Parathyroid adenoma (tissue), 2 donors: ENCODE measurements at regions not wholly inside any gene's neighbourhood (a gene's known extent, or its start where the extent isn't known, plus 50 kb on each side); places are given as distances from the start of the nearest gene placed in this dataset.

Source experiments
- H2AFZ ChIP-seq: fragments of 300-600 bp; sonication (generic); one replicate; pipeline ENCODE4 v1.7.0; 2017; ENCODE audit warnings: antibody characterized with exemption, mild to moderate bottlenecking
- H3K27ac ChIP-seq: fragments of 300-600 bp; sonication (generic); one replicate; pipeline ENCODE4 v1.7.0; 2017
- H3K27me3 ChIP-seq: fragments of 300-600 bp; sonication (generic); one replicate; pipeline ENCODE4 v1.7.0; 2017; ENCODE audit warnings: low read length; ENCODE audit not compliant: control insufficient read depth, insufficient read depth
- H3K36me3 ChIP-seq: fragments of 300-600 bp; sonication (generic); one replicate; pipeline ENCODE4 v1.7.0; 2017; ENCODE audit warnings: low read length; ENCODE audit not compliant: control insufficient read depth, insufficient read depth
- H3K4me1 ChIP-seq: fragments of 300-600 bp; sonication (generic); one replicate; pipeline ENCODE4 v1.7.0; 2017; ENCODE audit warnings: control low read depth
- H3K4me2 ChIP-seq: fragments of 300-600 bp; sonication (generic); one replicate; pipeline ENCODE4 v1.7.0; 2017; ENCODE audit warnings: low read length
- H3K4me3 ChIP-seq: fragments of 300-600 bp; sonication (generic); one replicate; pipeline ENCODE4 v1.7.0; 2017; ENCODE audit warnings: low read depth, low read length
- H3K79me2 ChIP-seq: fragments of 300-600 bp; sonication (generic); one replicate; pipeline ENCODE4 v1.7.0; 2017; ENCODE audit warnings: control low read depth
- H3K9ac ChIP-seq: fragments of 300-600 bp; sonication (generic); one replicate; pipeline ENCODE4 v1.7.0; 2017; ENCODE audit warnings: mild to moderate bottlenecking
- H3K9me3 ChIP-seq: fragments of 300-600 bp; sonication (generic); one replicate; pipeline ENCODE4 v1.7.0; 2017; ENCODE audit warnings: low read length; ENCODE audit not compliant: control insufficient read depth
- TF ChIP-seq, protein P1 (sequence below): fragments of 300-600 bp; sonication (generic); IDR thresholded peaks from one replicate; pipeline ENCODE4 v1.7.0; 2017; ENCODE audit warnings: antibody characterized with exemption, mild to moderate bottlenecking
- donor health status: primary hyperparathyroidism.

DNA sequence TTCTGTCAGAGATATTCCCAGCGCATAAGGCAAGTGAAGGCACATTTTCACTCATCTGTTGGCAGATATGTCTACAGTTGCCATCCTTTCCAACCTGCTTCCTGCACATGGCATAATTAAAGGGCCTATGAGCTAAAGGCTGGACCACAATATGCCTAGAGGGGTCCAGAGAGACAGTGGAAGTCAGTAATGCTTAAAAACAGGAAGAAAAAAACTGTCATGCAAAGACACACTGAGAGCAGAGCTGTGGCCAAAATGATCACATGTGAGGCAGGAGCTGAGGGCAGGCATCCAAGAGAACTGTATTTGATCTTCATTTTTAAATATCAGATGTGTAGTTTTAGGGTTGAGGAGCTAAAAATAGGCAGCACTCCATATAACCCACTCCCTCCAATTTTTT, 125.0 kb upstream of the BACH2 start:
- Histone ChIP-seq H3K4me3 (no peak overlapping the region), H3K79me2 (no peaks in the 10 kb centered on the region), H2AFZ (no peak overlapping the region), H3K9me3 (no peaks in the 10 kb centered on the region), H3K27ac (no peak overlapping the region), H3K4me2 (no peak overlapping the region), H3K9ac (no peak overlapping the region), H3K4me1 (no peaks in the 10 kb centered on the region), H3K27me3 (no peaks in the 10 kb centered on the region), H3K36me3 (no peaks in the 10 kb centered on the region)
- TF ChIP-seq, protein P1, sequence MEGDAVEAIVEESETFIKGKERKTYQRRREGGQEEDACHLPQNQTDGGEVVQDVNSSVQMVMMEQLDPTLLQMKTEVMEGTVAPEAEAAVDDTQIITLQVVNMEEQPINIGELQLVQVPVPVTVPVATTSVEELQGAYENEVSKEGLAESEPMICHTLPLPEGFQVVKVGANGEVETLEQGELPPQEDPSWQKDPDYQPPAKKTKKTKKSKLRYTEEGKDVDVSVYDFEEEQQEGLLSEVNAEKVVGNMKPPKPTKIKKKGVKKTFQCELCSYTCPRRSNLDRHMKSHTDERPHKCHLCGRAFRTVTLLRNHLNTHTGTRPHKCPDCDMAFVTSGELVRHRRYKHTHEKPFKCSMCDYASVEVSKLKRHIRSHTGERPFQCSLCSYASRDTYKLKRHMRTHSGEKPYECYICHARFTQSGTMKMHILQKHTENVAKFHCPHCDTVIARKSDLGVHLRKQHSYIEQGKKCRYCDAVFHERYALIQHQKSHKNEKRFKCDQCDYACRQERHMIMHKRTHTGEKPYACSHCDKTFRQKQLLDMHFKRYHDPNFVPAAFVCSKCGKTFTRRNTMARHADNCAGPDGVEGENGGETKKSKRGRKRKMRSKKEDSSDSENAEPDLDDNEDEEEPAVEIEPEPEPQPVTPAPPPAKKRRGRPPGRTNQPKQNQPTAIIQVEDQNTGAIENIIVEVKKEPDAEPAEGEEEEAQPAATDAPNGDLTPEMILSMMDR = no peak

DNA sequence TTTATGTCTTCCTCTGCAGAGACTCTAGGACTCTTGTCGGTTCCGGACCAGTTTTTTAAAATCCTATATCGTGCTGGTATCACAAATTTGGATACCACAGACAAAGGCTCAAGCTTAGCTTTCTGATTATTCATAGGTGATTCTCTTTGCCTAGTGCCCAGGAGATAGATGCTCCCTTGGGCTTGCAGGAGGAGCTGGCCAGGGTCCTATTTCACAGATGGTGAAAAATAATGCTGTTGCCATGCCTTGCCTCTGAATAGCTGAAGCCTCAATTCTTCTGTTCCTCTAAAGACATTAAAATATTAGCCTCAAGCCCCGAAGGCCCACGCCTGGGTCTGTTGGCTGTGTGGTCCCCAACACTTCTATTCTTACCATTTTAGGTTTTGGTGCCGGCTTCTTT, 123.9 kb upstream of the BACH2 start:
- no peaks in the 10 kb centered on the region for H3K4me1 ChIP-seq
- H3K27ac ChIP-seq = no peak overlapping the region
- no peak overlapping the region for H3K9ac ChIP-seq
- H3K36me3 ChIP-seq = no peaks in the 10 kb centered on the region
- H3K4me2 ChIP-seq = no peak overlapping the region
- TF ChIP-seq, protein P1 = no peak
- no peaks in the 10 kb centered on the region for H3K9me3 ChIP-seq
- H3K27me3 ChIP-seq = no peaks in the 10 kb centered on the region
- H3K4me3 ChIP-seq = no peak overlapping the region
- no peak overlapping the region for H2AFZ ChIP-seq
- H3K79me2 ChIP-seq = no peaks in the 10 kb centered on the region

DNA sequence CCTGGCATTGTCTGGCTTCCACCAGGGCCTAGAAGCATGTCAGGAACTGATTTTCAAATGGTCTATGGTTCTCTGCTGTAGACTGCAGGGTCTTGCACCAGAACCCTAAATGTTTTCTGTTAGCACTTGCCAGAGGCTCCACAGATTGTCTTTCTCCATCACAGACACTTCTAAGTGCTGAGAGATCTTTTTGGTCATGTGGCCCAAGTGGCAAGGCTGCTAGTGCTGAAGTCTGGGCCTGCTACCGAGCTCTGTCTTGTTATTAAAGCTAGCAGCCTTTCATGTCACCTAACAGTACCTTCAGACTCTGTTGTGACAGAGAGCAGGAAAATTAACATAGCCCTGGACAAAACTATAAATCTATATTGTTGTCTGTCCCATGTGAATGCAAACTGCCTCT, 120.7 kb upstream of the BACH2 start:
- Histone ChIP-seq H3K4me3 (no peak overlapping the region), H3K9ac (no peak overlapping the region), H3K4me2 (no peak overlapping the region), H3K79me2 (no peaks in the 10 kb centered on the region), H3K36me3 (no peaks in the 10 kb centered on the region), H3K27ac (no peak overlapping the region), H3K4me1 (peaks cover 4% of the 10 kb centered on the region), H3K9me3 (no peaks in the 10 kb centered on the region), H3K27me3 (no peaks in the 10 kb centered on the region), H2AFZ (no peak overlapping the region)
- TF ChIP-seq, protein P1 = no peak

DNA sequence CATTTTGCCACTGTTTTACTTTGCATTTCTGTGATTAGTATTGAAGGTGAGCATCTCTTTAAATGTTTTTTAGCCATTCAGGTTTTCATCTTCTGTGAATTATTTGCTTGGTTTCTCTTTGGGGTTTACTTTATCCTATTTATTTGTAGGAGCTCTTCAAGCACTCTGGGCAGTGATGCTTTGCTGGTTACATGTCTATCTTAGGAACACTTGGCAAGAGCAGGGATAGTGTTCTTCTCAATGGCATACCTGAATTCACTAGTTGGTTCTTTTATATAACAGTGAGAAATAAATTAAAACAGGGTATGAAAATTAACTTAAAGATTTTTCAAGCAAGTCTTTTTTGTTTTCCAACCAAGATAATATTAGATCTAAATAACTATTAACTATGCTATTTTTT, 119.7 kb upstream of the BACH2 start:
- no peaks in the 10 kb centered on the region for H3K9me3 ChIP-seq
- no peaks in the 10 kb centered on the region for H3K79me2 ChIP-seq
- no peak overlapping the region for H2AFZ ChIP-seq
- H3K27ac ChIP-seq = no peak overlapping the region
- H3K36me3 ChIP-seq = no peaks in the 10 kb centered on the region
- no peak overlapping the region for H3K4me3 ChIP-seq
- TF ChIP-seq, protein P1 = no peak
- H3K4me2 ChIP-seq = no peak overlapping the region
- no peak overlapping the region for H3K9ac ChIP-seq
- no peaks in the 10 kb centered on the region for H3K27me3 ChIP-seq
- peaks cover 4% of the 10 kb centered on the region for H3K4me1 ChIP-seq

DNA sequence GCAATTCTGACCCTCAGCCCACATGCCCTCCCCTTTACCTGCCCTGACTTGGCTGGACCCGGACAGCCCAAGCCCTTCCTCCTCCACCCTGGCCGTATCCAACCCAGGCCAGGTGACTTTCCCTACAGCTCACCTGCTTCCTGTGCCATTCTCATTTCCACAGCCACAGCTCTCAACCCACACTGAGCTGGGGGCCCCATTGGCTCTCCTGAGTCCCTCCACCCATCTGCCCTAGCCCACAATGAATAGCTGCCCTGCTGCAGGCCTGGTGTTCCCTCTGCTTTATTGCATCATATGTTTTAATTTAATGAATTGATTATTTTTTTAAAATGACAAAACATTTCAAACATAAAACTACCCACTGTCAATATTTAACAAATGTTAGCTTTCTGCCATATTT, 118.5 kb upstream of the BACH2 start:
- Histone ChIP-seq H3K4me3 (no peak overlapping the region), H3K4me1 (peaks cover 4% of the 10 kb centered on the region), H3K9me3 (no peaks in the 10 kb centered on the region), H2AFZ (no peak overlapping the region), H3K36me3 (no peaks in the 10 kb centered on the region), H3K27ac (no peak overlapping the region), H3K9ac (no peak overlapping the region), H3K4me2 (no peak overlapping the region), H3K27me3 (no peaks in the 10 kb centered on the region), H3K79me2 (no peaks in the 10 kb centered on the region)
- TF ChIP-seq, protein P1 = no peak
